ENCODE measurements at regions not wholly inside any gene's neighbourhood (a gene's known extent, or its start where the extent isn't known, plus 50 kb on each side); places are given as distances from the start of the nearest gene placed in this dataset.
A peak's percentile ranks its signal among the peaks of the same experiment; 100 is the strongest.

GRCh38 chr4:78673337-78673736, 102.8 kb upstream of the BMP2K start:
- no peaks in the 10 kb centered on the region for H3K9me3 ChIP-seq
- ATAC-seq (no peak), DNase-seq (no peak)
- intact Hi-C loops (cut with DNase I, micrococcal nuclease), result no loop called here
- TF ChIP-seq, protein P1, sequence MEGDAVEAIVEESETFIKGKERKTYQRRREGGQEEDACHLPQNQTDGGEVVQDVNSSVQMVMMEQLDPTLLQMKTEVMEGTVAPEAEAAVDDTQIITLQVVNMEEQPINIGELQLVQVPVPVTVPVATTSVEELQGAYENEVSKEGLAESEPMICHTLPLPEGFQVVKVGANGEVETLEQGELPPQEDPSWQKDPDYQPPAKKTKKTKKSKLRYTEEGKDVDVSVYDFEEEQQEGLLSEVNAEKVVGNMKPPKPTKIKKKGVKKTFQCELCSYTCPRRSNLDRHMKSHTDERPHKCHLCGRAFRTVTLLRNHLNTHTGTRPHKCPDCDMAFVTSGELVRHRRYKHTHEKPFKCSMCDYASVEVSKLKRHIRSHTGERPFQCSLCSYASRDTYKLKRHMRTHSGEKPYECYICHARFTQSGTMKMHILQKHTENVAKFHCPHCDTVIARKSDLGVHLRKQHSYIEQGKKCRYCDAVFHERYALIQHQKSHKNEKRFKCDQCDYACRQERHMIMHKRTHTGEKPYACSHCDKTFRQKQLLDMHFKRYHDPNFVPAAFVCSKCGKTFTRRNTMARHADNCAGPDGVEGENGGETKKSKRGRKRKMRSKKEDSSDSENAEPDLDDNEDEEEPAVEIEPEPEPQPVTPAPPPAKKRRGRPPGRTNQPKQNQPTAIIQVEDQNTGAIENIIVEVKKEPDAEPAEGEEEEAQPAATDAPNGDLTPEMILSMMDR (IDR thresholded peaks at IDR 0.05), result no peak
- no peaks in the 10 kb centered on the region for H3K36me3 ChIP-seq (ENCODE audit: low read depth)
- no peaks in the 10 kb centered on the region for H3K4me1 ChIP-seq (ENCODE audit: low read depth)
- no peak overlapping the region for H3K4me3 ChIP-seq

DNA sequence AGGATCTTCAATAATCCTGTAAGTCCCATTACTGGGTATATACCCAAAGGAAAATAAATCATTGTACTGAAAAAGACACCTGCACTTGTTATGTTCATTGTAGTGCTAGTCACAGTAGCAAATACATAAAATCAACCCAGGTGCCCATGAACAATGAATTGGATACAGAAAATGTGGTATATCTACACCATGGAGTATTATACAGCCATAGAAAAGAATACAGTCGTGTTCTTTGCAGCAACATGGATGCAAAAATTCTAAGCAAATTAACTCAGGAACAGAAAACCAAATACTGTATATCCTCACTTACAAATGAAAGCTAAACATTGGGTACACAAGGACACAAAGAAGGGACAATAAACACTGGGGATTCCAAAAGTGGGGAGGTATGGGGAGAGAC, 100.8 kb upstream of the BMP2K start:
- TF ChIP-seq, protein P1 (IDR thresholded peaks at IDR 0.05), result no peak
- H3K4me1 ChIP-seq (ENCODE audit: low read depth), result no peaks in the 10 kb centered on the region
- H3K4me3 ChIP-seq, result no peak overlapping the region
- no peaks in the 10 kb centered on the region for H3K36me3 ChIP-seq (ENCODE audit: low read depth)
- H3K9me3 ChIP-seq, result no peaks in the 10 kb centered on the region
- intact Hi-C loops (cut with DNase I, micrococcal nuclease), result no loop called here
- ATAC-seq (no peak), DNase-seq (no peak)

DNA sequence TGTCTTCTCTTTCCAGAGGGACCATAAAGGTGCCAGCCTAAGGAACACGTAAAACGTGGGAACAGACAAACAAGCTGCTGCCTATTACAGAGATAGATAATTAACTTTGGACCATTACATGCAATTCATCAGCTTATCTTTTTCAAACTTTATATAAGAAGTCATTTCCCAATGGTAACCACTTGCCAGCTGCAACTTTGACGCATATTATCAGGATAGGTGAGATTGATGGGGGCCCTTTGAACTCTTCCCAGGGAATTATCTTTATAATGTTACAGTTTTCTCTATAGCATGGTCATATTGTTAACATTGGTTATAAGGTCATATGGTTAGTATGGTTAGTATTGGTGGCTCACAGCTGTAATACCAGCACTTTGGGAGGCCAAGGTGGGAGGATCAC, 94.1 kb upstream of the BMP2K start:
- H3K36me3 ChIP-seq (ENCODE audit: low read depth), result no peaks in the 10 kb centered on the region
- TF ChIP-seq, protein P1 (IDR thresholded peaks at IDR 0.05), result no peak
- no peaks in the 10 kb centered on the region for H3K9me3 ChIP-seq
- no peak overlapping the region for H3K4me3 ChIP-seq
- intact Hi-C loops (cut with DNase I, micrococcal nuclease), result no loop called here
- peak in 1 of 3 donors; percentile 45 for DNase-seq
- ATAC-seq, result peak; percentile 82
- H3K4me1 ChIP-seq (ENCODE audit: low read depth), result peaks cover 8% of the 10 kb centered on the region

GRCh38 chr4:78683352-78683751, 92.8 kb upstream of the BMP2K start:
- no peaks in the 10 kb centered on the region for H3K9me3 ChIP-seq
- TF ChIP-seq, protein P1 (IDR thresholded peaks at IDR 0.05), result no peak
- intact Hi-C loops (cut with DNase I, micrococcal nuclease), result no loop called here
- DNase-seq, result no peak
- H3K36me3 ChIP-seq (ENCODE audit: low read depth), result no peaks in the 10 kb centered on the region
- H3K4me3 ChIP-seq, result no peak overlapping the region
- ATAC-seq, result peak; percentile 75
- H3K4me1 ChIP-seq (ENCODE audit: low read depth), result peaks cover 8% of the 10 kb centered on the region

DNA sequence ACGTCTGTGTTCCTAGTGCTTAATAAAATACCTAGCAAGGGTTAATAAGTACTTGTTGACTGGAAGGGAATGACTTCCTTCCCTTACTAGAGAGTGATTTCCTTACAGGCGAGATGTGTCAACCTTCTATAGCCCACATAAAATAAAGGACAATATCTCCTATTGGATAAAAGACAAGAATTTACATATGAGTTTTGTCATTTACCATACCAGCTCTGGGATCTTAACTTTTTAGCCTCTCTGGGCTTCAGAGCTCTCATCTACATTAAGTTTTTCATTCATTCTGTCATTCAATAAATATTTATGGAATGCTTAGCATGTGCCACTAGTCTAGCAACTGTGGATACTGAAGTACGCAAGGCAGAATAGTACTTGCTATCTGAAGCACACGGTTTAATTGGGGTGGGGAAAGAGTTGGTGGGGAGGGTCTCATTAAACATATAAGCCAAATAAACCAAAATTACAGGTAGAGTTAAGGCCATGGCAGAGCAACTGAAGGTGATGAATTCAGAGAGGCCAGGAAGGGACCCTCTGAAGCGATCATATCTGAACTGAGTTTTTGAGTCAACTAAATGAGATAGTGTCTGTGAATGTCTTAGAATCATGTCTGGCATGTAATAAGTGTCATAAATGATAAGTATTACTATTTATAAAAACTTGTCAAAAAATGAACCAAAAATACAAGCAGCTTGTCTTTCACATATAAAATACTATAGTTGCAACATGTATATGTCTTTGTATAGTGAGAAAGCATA, 91.6 kb upstream of the BMP2K start:
- Histone ChIP-seq H3K4me1 (ENCODE audit: low read depth) (peaks cover 8% of the 10 kb centered on the region), H3K4me3 (no peak overlapping the region), H3K9me3 (no peaks in the 10 kb centered on the region), H3K36me3 (ENCODE audit: low read depth) (no peaks in the 10 kb centered on the region)
- no peak for ATAC-seq
- TF ChIP-seq, protein P1 (IDR thresholded peaks at IDR 0.05), result no peak
- no peak for DNase-seq
- intact Hi-C loops (cut with DNase I, micrococcal nuclease), result no loop called here
